ENCODE measurements at regions not wholly inside any gene's neighbourhood (a gene's known extent, or its start where the extent isn't known, plus 50 kb on each side); places are given as distances from the start of the nearest gene placed in this dataset.

DNA sequence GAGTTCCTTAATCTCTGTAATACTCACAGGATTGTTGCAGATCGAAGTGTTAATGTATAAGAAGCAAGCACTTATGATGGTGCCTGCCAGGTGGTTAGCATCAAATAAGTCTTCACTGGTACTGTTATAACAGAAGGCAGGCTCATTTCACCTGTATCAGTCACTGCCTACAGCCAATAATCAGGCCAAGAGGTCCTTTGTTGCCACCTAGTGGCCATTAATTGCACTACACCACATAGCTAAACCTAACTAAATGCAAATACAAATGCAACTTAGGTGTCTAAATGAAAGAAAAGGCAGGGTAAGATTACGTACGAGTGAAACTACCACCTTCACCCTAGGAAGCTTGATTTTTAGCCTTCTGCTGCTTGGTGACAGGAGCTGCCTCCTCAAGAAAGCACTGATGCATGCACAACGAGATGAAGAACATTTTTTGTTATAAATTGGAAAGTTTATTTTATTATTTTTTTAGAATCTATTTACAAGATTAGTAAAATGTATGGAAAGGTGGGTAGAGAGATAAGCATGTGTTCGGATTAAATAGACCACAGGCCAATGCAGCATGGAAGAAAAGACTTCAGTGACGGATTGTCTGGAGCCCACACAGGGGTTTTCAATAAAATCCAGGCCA lies 334.8 kb upstream of the CAMK1G start:
- DNase-seq (ENCODE audit: missing footprints) (no peak), ATAC-seq (no peak)
- intact Hi-C loops (cut with DNase I): loop anchor here (2.0 kb wide), 1 partner anchor 46 kb away; no protein-coding TSS in a partner anchor

DNA sequence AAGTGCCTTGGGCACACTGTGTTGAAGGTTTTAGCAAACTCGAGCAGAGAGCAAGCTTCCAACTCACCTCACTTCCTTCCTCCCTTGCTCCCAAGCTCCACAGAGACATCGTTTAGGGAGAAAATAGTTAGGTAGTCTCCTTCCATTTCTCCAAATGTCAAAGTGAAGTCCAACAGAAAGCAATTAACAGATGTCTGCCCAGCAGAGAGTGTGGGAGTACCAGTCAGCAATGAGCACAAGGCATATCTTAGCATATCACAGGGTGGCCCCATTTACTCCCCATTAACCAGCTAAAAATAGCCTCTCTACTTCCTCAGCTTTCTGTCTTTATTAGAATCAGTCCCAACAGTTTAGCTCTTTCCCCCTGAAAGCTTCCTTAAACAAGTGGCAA lies 334.2 kb upstream of the CAMK1G start:
- DNase-seq (ENCODE audit: missing footprints): no peak
- ATAC-seq: no peak
- intact Hi-C loops (cut with DNase I): loop anchor here (2.0 kb wide), 1 partner anchor 46 kb away; no protein-coding TSS in a partner anchor

DNA sequence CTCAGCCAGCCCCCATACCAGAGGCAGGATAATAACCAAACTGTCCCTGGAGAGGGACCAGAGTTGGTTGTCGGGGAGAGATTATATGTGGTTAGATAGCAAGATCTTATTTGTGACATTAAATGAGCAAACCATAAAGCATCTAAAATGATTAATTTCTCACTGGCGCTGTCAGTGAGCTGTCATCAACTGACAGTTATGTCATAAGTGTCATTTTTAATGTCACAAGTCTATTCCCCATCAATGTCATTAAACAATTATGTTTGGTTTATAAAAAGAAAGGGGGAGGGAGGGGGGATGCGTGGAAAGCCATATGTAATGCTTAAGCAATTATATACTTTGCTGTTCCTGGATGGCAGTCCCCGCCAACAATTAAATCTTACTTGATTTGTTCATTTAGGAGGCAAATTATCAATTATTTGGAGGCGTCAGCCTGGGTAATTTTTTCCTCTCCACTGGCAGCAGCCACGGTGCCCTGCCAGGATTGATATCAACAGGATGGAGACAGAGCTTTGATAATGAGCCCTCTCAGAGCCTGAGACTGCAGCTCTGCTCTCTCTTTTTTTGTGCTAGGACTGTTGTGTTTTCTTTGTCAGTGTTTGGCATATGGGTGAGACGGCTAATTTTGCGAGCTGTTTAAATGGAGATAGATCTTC lies 333.6 kb upstream of the CAMK1G start:
- no peak for ATAC-seq
- DNase-seq (ENCODE audit: missing footprints): no peak
- intact Hi-C loops (cut with DNase I): loop anchor here (2.0 kb wide), 1 partner anchor 47 kb away; no protein-coding TSS in a partner anchor

GRCh38 chr1:209250861-209251636 lies 332.5 kb upstream of the CAMK1G start:
- ATAC-seq (no peak), DNase-seq (ENCODE audit: missing footprints) (no peak)
- intact Hi-C loops (cut with DNase I): no loop called here

- intact Hi-C loops (cut with DNase I): no loop called here
- DNase-seq (ENCODE audit: missing footprints) (no peak), ATAC-seq (no peak)
Measured at GRCh38 chr1:209256766-209257350, 326.7 kb upstream of the CAMK1G start.

DNA sequence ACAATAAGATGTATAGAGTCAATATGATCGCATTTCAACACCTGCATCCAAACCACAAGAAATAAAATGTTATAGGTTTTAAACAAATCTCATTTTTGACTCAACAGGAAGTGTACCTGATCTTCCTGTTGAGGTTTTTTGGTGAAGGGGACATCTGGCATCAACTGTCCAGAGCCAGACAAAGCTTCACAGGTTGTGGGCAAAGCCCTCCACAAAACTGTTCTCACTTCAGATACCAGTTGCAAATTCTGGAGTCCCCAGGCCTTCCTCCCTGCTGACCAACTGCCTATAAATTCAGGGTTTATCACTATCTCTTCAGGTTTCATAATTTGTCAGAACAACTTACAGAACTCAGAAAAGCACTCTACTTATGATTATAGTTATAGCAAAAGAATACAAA lies 326.1 kb upstream of the CAMK1G start:
- no peak for ATAC-seq
- no peak for DNase-seq (ENCODE audit: missing footprints)
- intact Hi-C loops (cut with DNase I): no loop called here

DNA sequence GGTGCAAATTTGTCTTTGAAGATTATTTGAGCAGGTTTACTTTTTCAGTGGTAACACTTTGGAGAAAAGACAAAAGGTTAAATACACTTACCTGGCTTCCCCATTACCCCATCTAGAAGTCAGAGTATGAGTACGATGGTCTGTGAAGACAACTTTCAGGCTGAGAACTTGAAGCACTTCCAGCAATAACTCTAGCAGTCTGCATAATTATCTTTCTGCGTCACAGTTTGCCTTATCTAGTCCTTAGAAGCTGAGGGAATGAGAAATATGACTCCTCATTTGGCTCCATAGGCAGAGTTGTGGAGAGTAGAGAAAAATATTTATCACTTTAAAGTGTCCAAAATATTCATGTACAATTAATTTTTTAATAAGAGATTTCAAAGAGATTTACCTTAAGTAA lies 323.4 kb upstream of the CAMK1G start:
- ATAC-seq (no peak), DNase-seq (ENCODE audit: missing footprints) (no peak)
- intact Hi-C loops (cut with DNase I): no loop called here

DNA sequence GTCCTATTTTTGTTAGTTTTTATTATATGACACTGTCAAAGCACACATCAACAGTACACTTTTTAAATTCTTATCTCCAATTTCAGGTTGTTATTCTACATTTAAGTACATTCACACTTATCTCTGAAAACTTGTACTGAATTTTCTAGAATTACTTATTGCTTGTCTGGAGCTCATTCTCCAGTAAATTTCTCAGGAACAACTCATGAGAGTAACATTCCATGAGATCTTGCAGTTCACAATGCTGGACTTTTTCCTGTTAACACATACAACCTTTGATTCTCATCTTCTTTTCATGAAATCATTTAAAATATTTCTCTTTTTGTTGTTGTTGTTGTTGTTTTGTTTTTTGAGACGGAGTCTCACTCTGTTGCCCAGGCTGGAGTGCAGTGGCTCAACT lies 320.9 kb upstream of the CAMK1G start:
- DNase-seq (ENCODE audit: missing footprints): no peak
- no peak for ATAC-seq
- intact Hi-C loops (cut with DNase I): no loop called here

GRCh38 chr1:209265301-209265700 lies 318.2 kb upstream of the CAMK1G start:
- DNase-seq (ENCODE audit: missing footprints) (no peak), ATAC-seq (no peak)
- intact Hi-C loops (cut with DNase I): no loop called here

DNA sequence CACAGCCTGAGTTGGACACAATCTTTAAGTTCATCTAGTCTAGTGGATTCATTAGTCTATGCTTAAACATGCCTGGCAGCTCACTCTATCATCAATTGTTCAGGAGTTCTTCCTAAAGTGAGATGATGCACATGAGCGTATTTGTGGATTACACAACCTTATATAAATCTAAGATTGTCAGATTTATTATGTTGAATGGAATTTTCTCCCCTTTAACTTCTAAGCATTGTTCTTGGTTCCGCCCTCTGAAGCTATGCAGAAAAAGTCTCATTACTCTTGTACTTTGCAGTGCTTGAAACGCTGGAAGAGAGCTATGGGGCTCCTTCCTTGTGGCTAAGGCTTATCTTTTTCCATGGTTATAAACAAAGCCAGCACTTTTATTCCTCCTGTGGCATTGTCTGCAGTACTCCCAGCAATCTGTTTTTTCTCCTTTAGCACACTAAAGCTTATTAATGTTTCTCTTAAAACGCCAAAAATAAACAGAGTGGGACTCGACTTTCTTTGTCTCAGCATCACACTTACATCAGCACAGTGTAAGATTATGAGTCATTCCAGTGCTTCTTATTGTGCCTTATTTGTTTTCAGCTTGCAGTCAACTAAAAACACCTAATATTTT lies 316.8 kb upstream of the CAMK1G start:
- intact Hi-C loops (cut with DNase I): no loop called here
- no peak for DNase-seq (ENCODE audit: missing footprints)
- ATAC-seq: no peak

- DNase-seq (ENCODE audit: missing footprints): no peak
- intact Hi-C loops (cut with DNase I): no loop called here
- ATAC-seq: no peak
Measured at GRCh38 chr1:209267968-209268367, 315.5 kb upstream of the CAMK1G start.

- intact Hi-C loops (cut with DNase I): no loop called here
- ATAC-seq (no peak), DNase-seq (ENCODE audit: missing footprints) (no peak)
Measured at GRCh38 chr1:209268479-209268878, 315.0 kb upstream of the CAMK1G start.

GRCh38 chr1:209276321-209276720 lies 307.2 kb upstream of the CAMK1G start:
- ATAC-seq (no peak), DNase-seq (ENCODE audit: missing footprints) (no peak)
- intact Hi-C loops (cut with DNase I): no loop called here

GRCh38 chr1:209277662-209278061 lies 305.9 kb upstream of the CAMK1G start:
- ATAC-seq: no peak
- no peak for DNase-seq (ENCODE audit: missing footprints)
- intact Hi-C loops (cut with DNase I): no loop called here

GRCh38 chr1:209291715-209292114 lies 291.8 kb upstream of the CAMK1G start:
- intact Hi-C loops (cut with DNase I): no loop called here
- DNase-seq (ENCODE audit: missing footprints): no peak
- no peak for ATAC-seq

GRCh38 chr1:209302779-209303568 lies 280.5 kb upstream of the CAMK1G start:
- DNase-seq (ENCODE audit: missing footprints): no peak
- no peak for ATAC-seq
- intact Hi-C loops (cut with DNase I): no loop called here

GRCh38 chr1:209304166-209304565 lies 279.3 kb upstream of the CAMK1G start:
- DNase-seq (ENCODE audit: missing footprints): no peak
- ATAC-seq: no peak
- intact Hi-C loops (cut with DNase I): no loop called here

GRCh38 chr1:209305221-209305954 lies 278.1 kb upstream of the CAMK1G start:
- intact Hi-C loops (cut with DNase I): no loop called here
- ATAC-seq (no peak), DNase-seq (ENCODE audit: missing footprints) (no peak)
